ENCODE measurements at regions not wholly inside any gene's neighbourhood (a gene's known extent, or its start where the extent isn't known, plus 50 kb on each side); places are given as distances from the start of the nearest gene placed in this dataset.

DNA sequence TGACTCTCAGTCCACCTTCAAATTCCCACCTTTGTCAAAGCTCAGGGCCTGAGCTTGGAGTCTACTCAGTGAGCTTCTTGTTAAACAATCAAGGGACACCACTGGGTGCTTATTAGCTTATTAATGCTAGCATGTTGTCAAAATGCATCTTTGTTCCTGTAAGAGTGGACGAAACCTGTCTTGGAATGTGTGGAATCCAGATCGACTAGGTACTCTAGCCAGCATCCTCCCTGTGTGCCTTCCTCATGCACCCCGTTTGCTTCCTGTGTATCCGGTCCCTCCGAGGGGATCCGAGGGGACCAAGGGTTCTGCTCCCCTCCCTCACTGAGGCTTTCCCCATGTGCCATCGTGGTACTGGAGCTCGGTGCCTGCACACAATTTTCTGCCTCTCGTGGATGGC lies 75.7 kb upstream of the UBE3A start:
- TF ChIP-seq POLR2A (IDR thresholded peaks at IDR 0.05; ENCODE audit: low read depth, low read length) (no peak), CTCF (conservative IDR thresholded peaks at IDR 0.05; ENCODE audit: low read depth, low read length) (no peak), BHLHE40 (IDR thresholded peaks at IDR 0.05; ENCODE audit: low read depth, low read length) (no peak), CEBPB (IDR thresholded peaks at IDR 0.05; ENCODE audit: low read depth, low read length) (no peak)

Data from IMR-90 (cell line).